Activated B cell treated with CpG ODN at 0.5 μM for 24 hours (primary cell): ENCODE measurements at regions not wholly inside any gene's neighbourhood (a gene's known extent, or its start where the extent isn't known, plus 50 kb on each side); places are given as distances from the start of the nearest gene placed in this dataset.

Source experiments
- ATAC-seq: fragments of 200-7000 bp; cut with Tn5 transposase; one replicate; pipeline ENCODE4 v1.10.0; 2021; ENCODE audit warnings: low read depth, mild to moderate bottlenecking, moderate library complexity
- CTCF ChIA-PET: fragments of 350-600 bp; sonication (Branson Sonifier 250); formaldehyde crosslinking; loops from one replicate; lab custom pipeline; 2021; ENCODE audit warnings: antibody characterized with exemption; lab: Charles Lee
- POLR2A ChIA-PET: fragments of 350-600 bp; sonication (Branson Sonifier 250); formaldehyde crosslinking; loops from one replicate; lab custom pipeline; 2021; ENCODE audit warnings: antibody characterized with exemption; lab: Charles Lee
- DNase-seq: peaks from one replicate; pipeline ENCODE4 v3.0.0; 2022
- H3K27ac Mint-ChIP-seq: one replicate; pipeline ENCODE4 v1.8.0; 2020; ENCODE audit warnings: mixed read lengths
- H3K27me3 Mint-ChIP-seq: one replicate; pipeline ENCODE4 v1.8.0; 2021; ENCODE audit warnings: mixed read lengths
- H3K36me3 Mint-ChIP-seq: one replicate; pipeline ENCODE4 v1.8.0; 2021; ENCODE audit warnings: low read depth, mixed read lengths
- H3K4me1 Mint-ChIP-seq: one replicate; pipeline ENCODE4 v1.8.0; 2021; ENCODE audit warnings: mixed read lengths
- H3K4me3 Mint-ChIP-seq: one replicate; pipeline ENCODE4 v1.8.0; 2020; ENCODE audit warnings: mild to moderate bottlenecking, mixed read lengths
- H3K9me3 Mint-ChIP-seq: one replicate; pipeline ENCODE4 v1.8.0; 2020; ENCODE audit warnings: mixed read lengths
- CTCF ChIP-seq: fragments of 200-600 bp; IDR thresholded peaks from one replicate; pipeline ENCODE4 v1.8.0; 2022; ENCODE audit warnings: antibody characterized with exemption, mild to moderate bottlenecking
- intact Hi-C: fragments of 100-400 bp; cut with micrococcal nuclease; formaldehyde crosslinking; loops from one replicate; pipeline ENCODE4 v1.15.1; 2024

- ChIA-PET POLR2A (no interaction called here), CTCF (no interaction called here)
- intact Hi-C loops: no loop called here
- Mint-ChIP-seq H3K4me1 (no peaks in the 10 kb centered on the region), H3K27me3 (no peaks in the 10 kb centered on the region), H3K9me3 (no peaks in the 10 kb centered on the region), H3K27ac (no peak overlapping the region), H3K36me3 (no peaks in the 10 kb centered on the region), H3K4me3 (no peak overlapping the region)
- ATAC-seq (no peak), DNase-seq (no peak)
- no peak for TF ChIP-seq CTCF
Measured at GRCh38 chr2:53584986-53585385, 182.6 kb upstream of the CHAC2 start.

GRCh38 chr2:53583583-53583982, 184.0 kb upstream of the CHAC2 start:
- H3K9me3 Mint-ChIP-seq: no peaks in the 10 kb centered on the region
- ATAC-seq (no peak), DNase-seq (no peak)
- no peak for TF ChIP-seq CTCF
- intact Hi-C loops: no loop called here
- CTCF ChIA-PET: no interaction called here
- POLR2A ChIA-PET: no interaction called here
- H3K4me1 Mint-ChIP-seq: no peaks in the 10 kb centered on the region
- no peaks in the 10 kb centered on the region for H3K36me3 Mint-ChIP-seq
- H3K27me3 Mint-ChIP-seq: peaks cover 4% of the 10 kb centered on the region
- H3K27ac Mint-ChIP-seq: no peak overlapping the region
- no peak overlapping the region for H3K4me3 Mint-ChIP-seq

GRCh38 chr2:53582556-53582955, 185.0 kb upstream of the CHAC2 start:
- DNase-seq: no peak
- POLR2A ChIA-PET: no interaction called here
- CTCF ChIA-PET: no interaction called here
- H3K9me3 Mint-ChIP-seq: no peaks in the 10 kb centered on the region
- no peaks in the 10 kb centered on the region for H3K4me1 Mint-ChIP-seq
- peaks cover 4% of the 10 kb centered on the region for H3K27me3 Mint-ChIP-seq
- no peak overlapping the region for H3K27ac Mint-ChIP-seq
- ATAC-seq: no peak
- TF ChIP-seq CTCF: no peak
- H3K36me3 Mint-ChIP-seq: no peaks in the 10 kb centered on the region
- intact Hi-C loops: no loop called here
- no peak overlapping the region for H3K4me3 Mint-ChIP-seq

- H3K9me3 Mint-ChIP-seq: no peaks in the 10 kb centered on the region
- H3K4me3 Mint-ChIP-seq: no peak overlapping the region
- H3K27me3 Mint-ChIP-seq: peaks cover 13% of the 10 kb centered on the region
- ChIA-PET POLR2A (no interaction called here), CTCF (no interaction called here)
- no peak for DNase-seq
- H3K27ac Mint-ChIP-seq: no peak overlapping the region
- no peaks in the 10 kb centered on the region for H3K4me1 Mint-ChIP-seq
- intact Hi-C loops: no loop called here
- no peaks in the 10 kb centered on the region for H3K36me3 Mint-ChIP-seq
- no peak for ATAC-seq
- no peak for TF ChIP-seq CTCF
Measured at GRCh38 chr2:53576166-53576565, 191.4 kb upstream of the CHAC2 start.

- CTCF ChIA-PET: no interaction called here
- H3K4me3 Mint-ChIP-seq: no peak overlapping the region
- no peaks in the 10 kb centered on the region for H3K36me3 Mint-ChIP-seq
- no peaks in the 10 kb centered on the region for H3K4me1 Mint-ChIP-seq
- ATAC-seq (no peak), DNase-seq (no peak)
- intact Hi-C loops: no loop called here
- POLR2A ChIA-PET: no interaction called here
- no peaks in the 10 kb centered on the region for H3K9me3 Mint-ChIP-seq
- H3K27me3 Mint-ChIP-seq: peaks cover 13% of the 10 kb centered on the region
- H3K27ac Mint-ChIP-seq: no peak overlapping the region
- no peak for TF ChIP-seq CTCF
Measured at GRCh38 chr2:53575721-53576124, 191.9 kb upstream of the CHAC2 start.
